Stimulated activated CD4-positive, alpha-beta T cell treated with anti-CD3 and anti-CD28 coated beads, Interleukin-2, amount 100 ng/mL, for 4 hours (primary cell): ENCODE measurements at regions not wholly inside any gene's neighbourhood (a gene's known extent, or its start where the extent isn't known, plus 50 kb on each side); places are given as distances from the start of the nearest gene placed in this dataset.

Source experiments
- DNase-seq: peaks from one replicate; pipeline ENCODE4 v3.0.0-alpha.2; 2020; ENCODE audit warnings: low read depth

DNA sequence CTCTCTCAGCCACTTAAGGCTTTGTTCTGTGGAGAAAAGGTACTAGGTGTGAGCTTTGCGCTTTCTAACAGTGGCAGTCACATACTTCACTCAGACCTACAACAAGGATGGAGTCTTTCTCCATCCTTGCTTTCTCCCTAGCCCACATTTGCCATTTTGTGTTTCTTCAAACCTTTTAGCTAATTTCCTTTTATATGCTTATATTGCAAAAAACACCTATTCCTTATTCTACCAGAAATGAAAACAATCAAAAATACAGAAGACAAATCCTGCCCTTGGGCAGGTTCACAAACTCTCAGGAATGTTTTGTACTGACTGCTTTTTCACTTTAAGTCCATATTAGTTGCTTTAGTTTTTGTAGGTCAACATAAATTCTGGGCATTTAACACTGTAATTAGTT is 914.2 kb downstream of the SQOR start:
- DNase-seq = no peak

DNA sequence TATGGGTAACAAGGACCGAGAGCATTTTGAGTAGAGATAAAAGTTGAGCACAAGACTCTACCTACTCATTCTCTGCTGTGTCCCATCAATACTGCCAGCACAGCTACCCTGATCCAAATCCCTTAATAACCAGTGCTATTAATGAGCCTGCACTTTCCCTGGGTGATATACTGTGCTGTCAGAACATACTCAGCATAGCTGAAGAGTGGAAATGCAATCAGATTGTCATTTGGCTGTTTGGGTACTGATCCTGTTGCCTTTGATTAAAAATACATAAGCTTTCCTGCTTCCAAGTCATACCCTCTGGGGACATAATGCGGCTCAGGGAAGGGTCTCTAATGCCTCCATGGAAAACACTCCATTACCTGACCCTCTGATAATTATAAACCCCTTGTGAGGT is 917.5 kb downstream of the SQOR start:
- DNase-seq = no peak

DNA sequence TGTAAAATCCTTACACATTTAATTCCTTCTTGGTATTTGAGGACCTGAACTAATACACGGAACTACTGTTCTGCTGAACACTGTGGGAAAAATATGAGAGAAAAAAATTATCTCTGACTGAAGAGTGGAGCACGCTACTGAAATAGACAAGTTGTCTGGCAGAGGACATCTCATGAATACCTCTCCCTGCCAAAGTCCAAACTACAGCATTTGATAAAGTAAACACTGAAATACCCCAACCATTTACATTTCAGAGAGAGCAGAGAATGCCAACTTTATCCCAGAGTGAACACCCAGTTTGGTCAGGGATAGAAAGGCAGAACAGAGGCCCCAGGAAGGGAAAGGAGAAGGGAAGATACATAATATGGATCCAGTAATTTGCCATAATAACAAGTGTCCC is 920.7 kb downstream of the SQOR start:
- DNase-seq = no peak

DNA sequence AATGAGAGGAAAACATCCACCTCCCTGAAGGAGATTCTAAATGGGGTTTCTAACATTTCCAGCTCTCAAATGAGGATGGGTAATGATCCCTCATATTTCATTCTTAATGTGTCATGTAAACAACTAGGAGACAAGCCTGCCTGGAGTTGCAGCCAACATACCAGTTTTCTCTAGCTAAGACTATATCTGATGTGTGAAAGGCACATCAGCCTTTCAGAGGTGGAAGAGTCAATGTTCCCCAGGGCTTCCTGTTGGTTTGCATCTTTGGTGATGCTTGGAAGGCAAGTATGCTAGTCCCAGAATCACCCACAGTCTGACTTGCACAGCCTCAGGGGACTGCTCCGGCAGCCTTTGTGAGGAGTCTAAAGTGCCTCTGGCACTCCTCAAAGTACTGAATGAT is 921.2 kb downstream of the SQOR start:
- no peak for DNase-seq

DNA sequence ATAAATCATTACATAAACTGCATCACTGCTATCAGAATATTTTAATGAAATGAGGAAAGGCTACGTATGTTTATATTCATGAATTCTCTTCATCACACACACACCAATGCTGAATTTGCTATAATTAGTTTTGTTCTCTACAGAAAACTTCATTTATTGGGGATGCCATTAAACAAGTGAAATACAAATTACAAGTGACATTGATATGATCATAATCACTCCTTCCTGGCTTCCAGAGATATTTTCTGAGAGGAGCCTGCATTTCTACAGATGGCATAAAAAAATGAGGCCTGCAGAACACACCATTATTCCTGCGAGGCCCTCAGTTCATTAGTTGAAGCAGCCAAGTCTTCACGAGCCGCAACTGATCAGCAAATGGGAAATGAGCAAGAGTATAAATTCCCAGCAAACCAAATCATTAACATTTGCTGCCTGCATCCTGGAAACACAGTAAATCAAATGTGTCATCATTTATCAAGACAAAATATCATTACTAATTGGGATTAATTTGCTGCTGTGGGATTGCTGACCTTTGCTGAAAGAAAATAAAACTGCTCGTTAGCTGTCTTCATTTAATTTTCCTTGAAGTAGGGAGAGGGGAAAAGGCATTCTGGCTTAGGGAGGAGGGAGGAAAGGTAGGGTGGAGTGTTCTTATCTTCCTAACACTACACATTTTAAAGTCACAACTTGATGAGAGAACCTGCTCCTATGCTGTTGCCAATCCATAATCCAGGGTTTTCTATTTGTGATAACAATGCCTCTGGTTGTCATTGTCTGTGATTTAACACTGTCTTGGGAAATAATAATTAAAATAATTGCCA is 921.9 kb downstream of the SQOR start:
- DNase-seq = no peak

DNA sequence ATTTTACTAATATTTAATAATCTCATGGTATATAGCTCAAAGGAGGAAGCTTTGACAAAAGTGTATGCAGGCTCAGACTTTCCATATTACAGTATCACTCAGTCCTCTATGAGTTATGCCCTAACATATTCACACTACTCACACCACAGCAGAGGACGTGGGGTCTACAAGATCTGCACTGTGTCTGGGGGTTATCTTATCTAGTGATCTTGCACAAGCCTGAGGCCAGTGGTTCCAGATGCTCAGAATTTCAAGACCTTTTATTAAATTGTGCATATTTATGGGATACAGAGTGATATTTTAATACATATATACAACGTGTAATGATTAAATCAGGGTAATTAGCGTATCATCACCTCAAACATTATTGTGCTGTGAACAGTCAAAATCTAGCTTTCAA is 933.1 kb downstream of the SQOR start:
- no peak for DNase-seq

DNA sequence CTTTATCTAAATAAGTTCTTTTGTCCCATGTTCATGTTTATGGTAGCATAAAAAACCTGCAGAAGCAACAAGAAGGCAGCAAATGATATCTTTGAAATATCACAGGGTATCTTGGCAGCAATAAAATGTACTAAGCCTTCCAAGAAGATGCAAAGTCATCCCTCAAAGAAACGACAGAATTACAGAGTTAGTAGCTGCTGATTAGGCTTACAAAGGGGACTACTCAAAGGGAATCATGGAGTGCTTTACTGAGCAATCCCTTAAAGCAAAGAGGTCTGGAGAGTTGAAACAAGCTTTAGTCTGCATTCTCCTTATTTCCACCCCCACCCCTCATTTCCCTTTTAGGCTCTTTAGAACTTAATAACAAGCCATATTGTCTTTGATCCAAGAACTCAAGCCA is 935.0 kb downstream of the SQOR start:
- no peak for DNase-seq

DNA sequence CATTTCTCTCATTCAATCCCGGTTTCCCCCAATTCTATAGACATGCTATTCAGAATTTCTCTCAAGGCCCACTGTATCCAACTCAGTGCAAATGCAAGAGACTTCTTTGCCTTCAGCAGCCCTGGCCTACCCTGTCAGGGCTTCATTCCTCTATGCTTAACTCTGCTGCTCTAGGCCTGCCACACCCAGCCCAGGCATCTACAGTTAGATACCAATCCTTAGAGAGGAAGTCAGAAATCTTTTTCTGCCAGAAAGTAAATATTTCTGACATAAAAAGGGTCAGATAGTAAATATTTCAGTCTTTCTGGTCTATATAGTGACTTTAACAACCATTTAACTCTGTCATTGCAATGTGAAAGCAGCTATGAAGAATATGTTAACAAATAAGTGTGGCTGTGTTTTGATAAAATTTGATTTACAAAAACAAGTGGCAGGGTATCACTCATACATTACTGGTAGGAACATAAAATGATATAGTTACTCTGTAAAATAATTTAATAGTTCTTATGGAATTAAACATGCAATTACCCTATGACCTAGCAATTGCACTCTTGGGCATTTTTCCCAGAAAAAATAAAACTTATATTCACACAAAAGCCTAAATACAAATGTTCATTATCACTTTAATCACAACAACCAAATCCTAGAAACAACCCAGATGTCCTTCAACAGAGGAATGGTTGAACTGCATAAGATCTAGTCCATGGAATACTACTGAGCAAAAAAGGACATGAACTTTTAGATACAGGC is 942.0 kb downstream of the SQOR start:
- no peak for DNase-seq

DNA sequence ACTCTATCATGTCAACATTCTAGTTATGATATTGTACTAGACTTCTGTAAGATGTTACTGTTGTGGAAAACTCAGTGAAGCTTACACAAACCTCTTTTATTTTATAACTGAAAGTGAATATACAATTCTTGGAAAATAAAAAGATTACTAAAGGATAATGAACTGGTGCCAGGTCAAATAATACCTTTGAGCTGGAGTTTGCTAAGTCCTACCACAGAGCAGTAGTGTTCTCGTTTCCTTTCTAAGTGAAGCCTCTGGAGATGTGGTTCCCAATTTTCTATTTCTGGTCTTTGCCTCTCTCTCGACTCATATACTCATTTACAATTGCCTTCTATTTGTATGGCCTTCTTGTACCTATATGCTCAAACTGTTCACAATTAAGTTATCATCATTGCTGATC is 942.9 kb downstream of the SQOR start:
- no peak for DNase-seq

DNA sequence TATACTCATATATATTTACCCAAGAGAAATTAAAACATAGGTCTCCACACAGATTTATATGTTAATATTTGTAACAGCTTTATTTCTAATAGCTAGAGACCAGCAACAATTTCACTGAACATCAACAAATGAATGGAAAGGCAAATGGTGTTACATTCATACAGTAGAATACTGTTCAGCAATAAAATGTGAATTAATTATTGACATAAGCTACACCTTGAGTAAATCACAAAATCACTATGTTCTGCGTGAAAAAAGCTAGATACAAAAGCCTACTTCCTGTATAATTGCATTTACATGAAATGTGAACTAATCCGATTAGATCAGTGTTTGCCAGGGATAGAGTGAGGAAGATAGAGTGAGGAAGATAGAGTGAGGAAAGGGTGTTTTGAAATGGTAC is 945.7 kb downstream of the SQOR start:
- DNase-seq = no peak

DNA sequence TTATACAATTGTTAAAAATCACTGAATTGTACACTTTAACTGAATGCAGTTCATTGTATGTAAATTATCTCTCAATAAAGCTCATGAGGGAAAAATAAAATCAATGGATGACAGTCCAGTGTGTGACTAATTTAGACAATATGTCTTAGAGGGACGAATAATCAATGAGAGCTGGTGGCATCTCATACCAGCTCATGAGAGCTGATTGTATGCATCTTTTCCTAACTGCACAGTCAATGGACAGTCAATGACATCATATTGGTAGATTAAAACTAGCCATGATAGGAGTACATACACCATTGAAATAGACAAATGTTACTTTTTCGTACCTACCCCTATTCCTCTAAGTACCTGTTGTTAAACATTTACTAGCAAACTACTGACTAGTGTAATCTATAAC is 946.1 kb downstream of the SQOR start:
- no peak for DNase-seq

DNA sequence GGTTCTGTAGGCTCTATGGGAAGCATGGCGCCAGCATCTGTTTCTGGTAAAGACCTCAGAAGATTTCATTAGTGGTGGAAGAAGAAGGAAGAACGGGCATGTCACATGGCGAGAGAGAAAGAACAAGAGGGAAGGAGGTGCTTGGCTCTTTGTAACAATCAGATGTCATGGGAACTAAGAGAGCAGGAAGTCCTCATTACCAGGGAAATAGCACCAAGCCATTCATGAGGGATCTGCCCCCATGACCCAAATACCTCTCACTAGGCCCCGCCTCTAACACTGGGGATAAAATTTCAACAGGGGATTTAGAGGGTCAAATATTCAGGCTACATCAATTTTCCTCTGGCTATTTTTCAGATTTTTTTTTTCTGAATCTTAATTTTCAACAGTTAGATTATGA is 954.3 kb downstream of the SQOR start:
- DNase-seq = no peak

DNA sequence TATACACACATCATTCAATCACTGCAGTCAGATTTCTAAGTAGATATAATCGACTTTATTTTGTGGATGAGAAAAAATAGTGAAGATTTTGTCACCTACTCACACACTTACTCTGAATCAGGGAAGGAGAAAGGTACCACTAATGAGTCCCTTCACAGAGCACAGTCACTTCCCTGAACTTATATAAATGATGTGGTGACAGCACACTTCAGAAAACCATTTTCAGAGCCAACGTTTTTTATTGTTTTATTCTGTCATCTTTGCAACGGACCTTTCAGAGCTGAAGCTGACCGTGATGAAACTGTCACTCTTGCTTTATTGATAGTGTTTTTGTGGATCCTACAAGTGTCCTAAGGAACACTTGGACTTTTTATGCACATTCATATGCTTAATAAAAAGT is 956.6 kb downstream of the SQOR start:
- DNase-seq = no peak

DNA sequence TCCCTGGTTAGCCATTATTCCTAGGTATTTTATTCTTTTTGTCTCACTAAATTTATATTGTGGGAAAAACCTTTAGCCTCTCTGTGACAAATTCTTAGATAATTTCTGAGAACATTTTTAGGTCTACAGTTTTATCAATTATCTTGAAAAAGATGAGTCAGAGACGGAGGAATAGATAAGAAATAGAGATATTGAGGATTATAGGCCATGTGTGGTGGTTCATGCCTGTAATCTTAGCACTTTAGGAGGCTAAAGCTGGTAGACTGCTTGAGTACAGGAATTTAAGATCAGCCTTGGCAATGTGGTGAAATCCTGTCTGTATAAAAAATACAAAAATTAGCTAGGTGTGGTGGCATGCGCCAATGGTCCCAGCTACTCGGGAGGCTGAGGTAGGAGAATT is 960.2 kb downstream of the SQOR start:
- DNase-seq = no peak

DNA sequence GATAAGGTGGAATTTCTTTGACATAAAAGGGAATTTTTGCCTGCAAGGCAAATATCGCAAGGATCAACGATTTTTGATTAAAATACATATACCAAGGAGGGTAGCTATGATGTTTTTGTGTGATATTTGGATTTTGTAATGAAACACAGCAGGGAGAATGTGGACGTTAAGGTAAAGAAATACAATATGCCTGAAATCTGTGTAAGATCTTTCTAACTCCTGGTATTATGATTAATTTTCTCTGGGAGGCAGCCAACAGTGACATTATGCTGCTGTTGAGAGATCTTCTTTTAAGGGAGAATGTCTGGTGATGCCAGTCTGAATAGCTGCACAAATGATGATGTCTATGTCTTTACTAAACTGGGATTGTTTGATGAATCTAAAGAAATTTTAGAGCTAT is 972.2 kb downstream of the SQOR start:
- DNase-seq = no peak

DNA sequence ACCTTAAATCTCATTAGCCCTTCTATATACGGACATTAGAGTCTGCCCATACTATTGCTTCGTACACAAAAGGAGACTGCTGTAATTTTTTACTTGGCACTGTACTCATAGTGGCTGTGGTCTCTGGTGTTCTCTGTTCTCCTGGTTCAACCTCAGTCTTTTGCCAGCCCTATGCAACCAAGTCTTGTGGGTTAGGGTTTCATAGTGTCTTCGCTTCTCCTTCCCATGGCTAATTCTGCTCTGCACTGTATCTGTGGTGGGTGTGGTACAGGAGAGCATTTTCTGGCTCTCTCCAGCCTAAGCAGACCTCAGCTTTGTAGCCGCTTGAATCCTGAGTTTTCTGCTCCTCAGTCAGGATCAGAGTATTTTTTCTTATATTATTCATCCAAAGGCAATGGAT is 981.2 kb downstream of the SQOR start:
- no peak for DNase-seq

DNA sequence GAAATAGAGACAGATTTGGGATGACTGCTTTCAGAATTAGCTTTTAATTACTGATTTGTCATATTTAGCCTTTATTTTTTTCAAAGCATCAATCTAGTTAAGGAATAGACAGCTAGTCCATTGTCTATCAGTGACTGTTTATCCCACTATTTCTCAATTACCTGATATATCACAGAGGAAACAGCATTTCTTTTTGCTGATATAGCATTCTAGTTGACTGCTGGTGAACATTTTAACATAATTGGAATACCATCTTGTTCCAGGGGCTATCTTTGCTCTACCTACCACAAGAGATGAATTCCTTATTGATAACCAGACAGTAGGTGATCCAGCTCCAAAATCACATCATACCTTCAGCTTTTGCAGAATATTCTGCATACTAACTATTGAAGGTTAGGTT is 982.7 kb downstream of the SQOR start:
- DNase-seq = no peak

DNA sequence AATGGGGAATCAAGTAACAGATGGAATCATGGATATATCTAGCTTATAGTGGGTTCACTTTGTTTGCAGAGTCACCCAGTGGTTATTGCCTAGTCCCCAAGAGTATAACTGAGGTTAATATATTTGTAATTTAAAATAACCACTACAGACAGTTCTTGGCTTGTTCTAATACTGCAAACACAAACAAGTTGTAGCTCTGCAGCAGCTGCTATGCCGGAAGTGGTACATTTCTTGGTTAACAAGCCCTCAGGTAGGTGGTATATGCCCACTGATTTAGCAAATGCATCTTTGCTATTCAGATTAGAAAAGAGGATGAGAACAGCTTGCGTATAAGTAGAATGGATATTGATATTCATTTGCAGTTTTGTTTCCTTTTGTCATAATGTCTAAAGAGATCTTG is 984.2 kb downstream of the SQOR start:
- no peak for DNase-seq

DNA sequence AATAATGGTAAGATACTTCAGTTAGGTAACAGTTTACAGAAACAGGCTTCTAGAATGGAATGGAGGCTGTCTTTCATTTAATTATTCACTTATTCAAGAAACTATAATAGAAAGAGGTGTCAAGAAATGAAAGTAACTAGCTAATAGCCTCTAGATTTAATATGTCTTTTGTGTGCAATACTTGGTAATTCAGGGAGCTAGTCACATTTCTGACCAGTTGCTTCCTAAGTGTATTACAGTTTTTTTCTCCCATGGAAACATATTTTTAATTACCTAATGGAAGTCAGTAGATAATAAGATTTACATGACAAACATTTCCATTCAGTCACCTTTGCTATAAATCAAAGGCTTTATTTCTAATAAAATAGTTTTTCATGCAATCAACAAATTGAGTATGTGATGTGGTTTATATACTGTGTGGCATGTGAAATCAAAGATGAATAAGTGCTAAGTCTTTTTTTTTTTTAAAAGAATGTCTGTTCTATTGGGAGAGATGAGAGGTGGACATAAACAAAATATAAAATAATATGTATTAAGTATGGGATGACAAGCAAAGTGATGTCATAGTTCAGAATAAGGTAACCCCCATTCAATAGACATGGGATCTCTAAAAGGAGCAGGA is 985.7 kb downstream of the SQOR start:
- DNase-seq = no peak

DNA sequence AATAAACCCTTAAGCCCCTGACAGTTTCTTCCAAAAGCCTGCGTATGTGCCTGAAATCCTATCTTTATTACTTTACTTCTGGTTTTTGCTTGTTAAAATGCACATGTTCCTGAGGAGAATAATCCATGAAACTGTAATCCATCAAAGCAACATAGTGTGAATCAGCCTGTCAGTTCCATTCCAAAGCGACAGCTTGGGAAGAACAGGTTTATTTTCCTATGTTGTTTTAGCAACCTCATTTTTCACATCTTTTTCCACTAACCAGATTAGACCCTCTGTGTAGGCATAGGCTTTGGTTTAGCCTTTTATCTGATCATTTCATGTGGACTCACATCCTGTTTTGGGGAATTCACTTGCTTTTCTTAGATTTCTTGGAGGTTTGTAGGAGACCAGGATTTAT is 988.0 kb downstream of the SQOR start:
- DNase-seq = no peak

DNA sequence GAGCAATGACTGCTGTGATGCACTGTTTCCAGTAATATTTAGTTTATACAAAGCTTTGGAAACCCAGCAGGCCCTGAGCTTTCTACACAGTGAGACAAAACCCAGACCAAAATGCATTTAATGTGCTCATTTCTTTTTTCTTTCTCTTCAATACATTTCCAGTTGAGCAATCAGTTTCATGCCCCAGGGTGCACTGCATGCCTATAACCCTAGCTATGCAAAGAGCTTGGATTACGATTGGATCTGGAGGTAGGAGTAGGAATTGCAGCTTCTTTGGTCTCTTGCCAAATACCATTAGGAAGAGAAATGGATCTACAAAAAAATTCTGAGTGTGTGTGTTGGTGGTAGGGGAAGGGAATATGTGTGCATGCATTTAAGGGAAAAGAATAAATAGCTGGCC is 1001.4 kb downstream of the SQOR start:
- no peak for DNase-seq

DNA sequence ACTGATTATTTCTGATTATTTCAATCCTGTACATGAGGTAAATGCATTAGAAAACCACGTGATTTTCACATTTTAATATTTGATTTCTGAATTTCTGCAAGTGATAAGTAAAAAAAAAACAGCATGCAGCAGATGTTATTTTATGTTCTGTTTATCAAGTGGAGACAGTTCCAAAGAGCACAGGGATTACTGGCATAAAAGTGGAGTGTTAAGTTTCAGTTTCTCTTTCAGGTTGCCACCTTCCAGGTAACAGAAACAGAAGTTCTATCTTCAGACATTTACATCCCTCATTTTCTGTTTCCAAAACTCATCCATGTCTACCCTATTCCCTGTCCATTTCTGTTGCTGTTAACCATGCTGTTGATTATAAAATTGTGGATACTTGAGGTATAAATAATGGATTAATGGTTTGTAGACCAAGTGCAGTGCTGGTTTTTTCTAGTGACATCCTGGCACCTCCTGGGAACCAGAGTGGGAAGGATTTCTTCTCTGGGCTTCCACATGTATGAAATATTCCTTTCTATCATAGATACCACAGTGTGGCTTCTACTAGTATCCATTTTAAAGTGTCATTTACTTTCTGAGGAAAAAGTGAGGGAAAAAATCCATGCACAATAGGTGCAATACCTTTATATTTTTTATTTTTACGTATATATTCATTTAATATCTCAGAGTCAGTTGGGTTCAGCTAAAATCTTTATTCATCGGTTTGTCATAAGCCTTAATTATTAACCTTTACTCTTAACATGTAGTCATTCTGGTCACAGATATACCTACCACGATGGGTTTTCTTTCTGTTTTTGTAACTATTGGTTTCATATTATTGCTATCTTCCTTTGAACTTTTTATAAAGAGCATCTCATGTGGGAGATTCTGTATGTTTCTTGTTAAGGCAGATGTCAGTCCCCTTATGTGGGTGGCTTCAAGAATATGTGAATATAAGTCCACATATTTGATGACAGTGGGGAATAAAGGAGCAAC is 1010.0 kb downstream of the SQOR start:
- no peak for DNase-seq
